Body of pancreas (tissue), 4 donors: ENCODE measurements at regions not wholly inside any gene's neighbourhood (a gene's known extent, or its start where the extent isn't known, plus 50 kb on each side); places are given as distances from the start of the nearest gene placed in this dataset.

Source experiments
- POLR2A ChIP-seq, 3 donors: fragments of 450-650 bp; IDR thresholded peaks; one replicate each; pipeline ENCODE4 v1.6.1; 2016; ENCODE audit warnings: antibody characterized with exemption in 3 of 3, mild to moderate bottlenecking in 2 of 3
- TF ChIP-seq, protein P1 (sequence below), 7 experiments: fragments of 450-650 bp in 4 of 7; fragments of 200-600 bp in 3 of 7; sonication (generic) in 3 of 7; IDR thresholded peaks; one replicate each; pipeline ENCODE4 v1.5.1; 2016 to 2019; ENCODE audit warnings: antibody characterized with exemption in 7 of 7

GRCh38 chr1:38185913-38186312 is 139.3 kb upstream of the POU3F1 start:
- TF ChIP-seq, protein P1, sequence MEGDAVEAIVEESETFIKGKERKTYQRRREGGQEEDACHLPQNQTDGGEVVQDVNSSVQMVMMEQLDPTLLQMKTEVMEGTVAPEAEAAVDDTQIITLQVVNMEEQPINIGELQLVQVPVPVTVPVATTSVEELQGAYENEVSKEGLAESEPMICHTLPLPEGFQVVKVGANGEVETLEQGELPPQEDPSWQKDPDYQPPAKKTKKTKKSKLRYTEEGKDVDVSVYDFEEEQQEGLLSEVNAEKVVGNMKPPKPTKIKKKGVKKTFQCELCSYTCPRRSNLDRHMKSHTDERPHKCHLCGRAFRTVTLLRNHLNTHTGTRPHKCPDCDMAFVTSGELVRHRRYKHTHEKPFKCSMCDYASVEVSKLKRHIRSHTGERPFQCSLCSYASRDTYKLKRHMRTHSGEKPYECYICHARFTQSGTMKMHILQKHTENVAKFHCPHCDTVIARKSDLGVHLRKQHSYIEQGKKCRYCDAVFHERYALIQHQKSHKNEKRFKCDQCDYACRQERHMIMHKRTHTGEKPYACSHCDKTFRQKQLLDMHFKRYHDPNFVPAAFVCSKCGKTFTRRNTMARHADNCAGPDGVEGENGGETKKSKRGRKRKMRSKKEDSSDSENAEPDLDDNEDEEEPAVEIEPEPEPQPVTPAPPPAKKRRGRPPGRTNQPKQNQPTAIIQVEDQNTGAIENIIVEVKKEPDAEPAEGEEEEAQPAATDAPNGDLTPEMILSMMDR (IDR thresholded peaks at IDR 0.05), result no peak
- no peak for TF ChIP-seq POLR2A (IDR thresholded peaks at IDR 0.05)
